Nephron progenitor cell (in vitro differentiated cells): ENCODE measurements at regions not wholly inside any gene's neighbourhood (a gene's known extent, or its start where the extent isn't known, plus 50 kb on each side); places are given as distances from the start of the nearest gene placed in this dataset.

Experiments used
- DNase-seq: peaks from one replicate; pipeline ENCODE4 v3.0.0; 2021
- H3K27ac Mint-ChIP-seq: 2 replicates; pipeline ENCODE4 v1.8.0; 2021; ENCODE audit warnings: mild to moderate bottlenecking, moderate library complexity, mixed read lengths
- H3K27me3 Mint-ChIP-seq: 2 replicates; pipeline ENCODE4 v1.8.0; 2021; ENCODE audit warnings: mild to moderate bottlenecking, low read depth, mixed read lengths; ENCODE audit not compliant: poor library complexity
- H3K36me3 Mint-ChIP-seq: 2 replicates; pipeline ENCODE4 v1.8.0; 2021; ENCODE audit warnings: low read depth, mixed read lengths
- H3K4me1 Mint-ChIP-seq: 2 replicates; pipeline ENCODE4 v1.8.0; 2021; ENCODE audit warnings: mixed read lengths
- H3K4me3 Mint-ChIP-seq: 2 replicates; pipeline ENCODE4 v1.8.0; 2021; ENCODE audit warnings: mild to moderate bottlenecking, moderate library complexity, mixed read lengths
- H3K9me3 Mint-ChIP-seq: 2 replicates; pipeline ENCODE4 v1.8.0; 2021; ENCODE audit warnings: mild to moderate bottlenecking, moderate library complexity, mixed read lengths
- TF ChIP-seq, protein P1 (sequence below): fragments of 200-600 bp; sonication (generic); IDR thresholded peaks from 2 replicates; pipeline ENCODE4 v1.5.0; 2021; ENCODE audit warnings: antibody characterized with exemption

DNA sequence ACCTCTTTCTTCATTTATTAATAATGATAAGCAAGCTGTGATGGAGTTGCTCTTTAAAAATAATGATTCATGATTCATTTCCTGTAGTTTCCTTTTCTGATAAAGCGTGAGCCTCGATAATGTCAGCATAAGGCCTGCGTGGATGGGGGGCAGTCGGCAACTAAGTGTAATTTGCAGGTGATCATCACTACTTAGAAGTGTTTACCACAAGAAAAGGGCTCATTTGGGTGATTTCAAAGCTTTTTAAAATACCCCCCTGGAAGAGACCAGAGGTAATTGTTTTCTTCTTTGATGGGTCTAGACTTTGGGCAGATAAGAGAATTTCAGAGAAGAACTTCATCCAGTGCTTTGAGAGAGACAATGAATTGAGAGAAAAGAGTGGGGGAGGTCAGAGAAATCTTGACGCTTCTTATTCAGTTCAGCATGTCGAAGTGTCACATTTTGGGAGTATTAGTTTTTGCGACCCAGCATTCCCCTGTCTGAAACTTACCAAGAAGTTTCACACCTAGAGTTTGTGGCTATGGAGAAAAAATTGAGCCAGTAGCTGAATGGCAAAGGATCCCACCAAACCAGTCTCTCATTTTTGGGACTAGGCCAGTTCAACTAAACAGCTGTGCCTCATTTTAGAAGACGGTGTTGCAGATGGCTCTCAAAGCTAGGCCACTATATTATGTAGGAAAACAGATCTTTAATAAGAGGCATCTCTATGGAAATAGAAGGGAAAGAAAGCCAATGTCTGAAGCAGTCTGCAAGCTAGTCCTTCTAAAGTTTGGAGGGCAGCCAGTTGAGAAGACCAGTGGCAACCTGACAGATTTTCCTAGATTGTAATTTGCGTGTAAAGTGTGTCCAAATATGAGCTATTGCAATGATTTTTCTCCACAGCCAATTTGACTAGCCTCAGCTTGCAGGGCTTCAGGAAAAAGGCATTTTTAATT lies 171.0 kb upstream of the PPP1R2C start:
- no peak for DNase-seq
- Mint-ChIP-seq H3K27me3 (peaks cover 17% of the 10 kb centered on the region), H3K27ac (no peak overlapping the region), H3K4me3 (no peak overlapping the region), H3K36me3 (no peaks in the 10 kb centered on the region), H3K4me1 (no peaks in the 10 kb centered on the region), H3K9me3 (no peaks in the 10 kb centered on the region)
- TF ChIP-seq, protein P1, sequence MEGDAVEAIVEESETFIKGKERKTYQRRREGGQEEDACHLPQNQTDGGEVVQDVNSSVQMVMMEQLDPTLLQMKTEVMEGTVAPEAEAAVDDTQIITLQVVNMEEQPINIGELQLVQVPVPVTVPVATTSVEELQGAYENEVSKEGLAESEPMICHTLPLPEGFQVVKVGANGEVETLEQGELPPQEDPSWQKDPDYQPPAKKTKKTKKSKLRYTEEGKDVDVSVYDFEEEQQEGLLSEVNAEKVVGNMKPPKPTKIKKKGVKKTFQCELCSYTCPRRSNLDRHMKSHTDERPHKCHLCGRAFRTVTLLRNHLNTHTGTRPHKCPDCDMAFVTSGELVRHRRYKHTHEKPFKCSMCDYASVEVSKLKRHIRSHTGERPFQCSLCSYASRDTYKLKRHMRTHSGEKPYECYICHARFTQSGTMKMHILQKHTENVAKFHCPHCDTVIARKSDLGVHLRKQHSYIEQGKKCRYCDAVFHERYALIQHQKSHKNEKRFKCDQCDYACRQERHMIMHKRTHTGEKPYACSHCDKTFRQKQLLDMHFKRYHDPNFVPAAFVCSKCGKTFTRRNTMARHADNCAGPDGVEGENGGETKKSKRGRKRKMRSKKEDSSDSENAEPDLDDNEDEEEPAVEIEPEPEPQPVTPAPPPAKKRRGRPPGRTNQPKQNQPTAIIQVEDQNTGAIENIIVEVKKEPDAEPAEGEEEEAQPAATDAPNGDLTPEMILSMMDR, result no peak

DNA sequence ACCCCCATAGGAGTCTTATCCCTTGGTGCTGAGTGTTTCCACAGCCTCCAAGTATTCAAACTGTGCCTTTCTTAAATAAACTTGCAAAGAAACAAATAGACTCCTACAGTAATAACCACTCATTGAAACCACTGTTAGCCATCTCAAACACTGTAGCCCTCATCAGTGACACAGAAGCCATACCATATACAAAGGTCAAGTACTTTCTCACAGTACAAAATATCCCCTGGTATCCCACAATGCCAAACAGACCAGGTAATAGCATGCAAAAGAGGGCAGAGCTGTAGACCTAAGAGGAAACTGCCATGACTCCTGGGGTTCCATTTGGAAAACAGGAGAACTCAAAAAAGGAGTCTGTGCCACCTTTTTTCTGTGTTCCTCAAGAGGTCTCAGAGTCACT lies 173.8 kb upstream of the PPP1R2C start:
- no peak overlapping the region for H3K27ac Mint-ChIP-seq
- no peaks in the 10 kb centered on the region for H3K9me3 Mint-ChIP-seq
- no peaks in the 10 kb centered on the region for H3K36me3 Mint-ChIP-seq

DNA sequence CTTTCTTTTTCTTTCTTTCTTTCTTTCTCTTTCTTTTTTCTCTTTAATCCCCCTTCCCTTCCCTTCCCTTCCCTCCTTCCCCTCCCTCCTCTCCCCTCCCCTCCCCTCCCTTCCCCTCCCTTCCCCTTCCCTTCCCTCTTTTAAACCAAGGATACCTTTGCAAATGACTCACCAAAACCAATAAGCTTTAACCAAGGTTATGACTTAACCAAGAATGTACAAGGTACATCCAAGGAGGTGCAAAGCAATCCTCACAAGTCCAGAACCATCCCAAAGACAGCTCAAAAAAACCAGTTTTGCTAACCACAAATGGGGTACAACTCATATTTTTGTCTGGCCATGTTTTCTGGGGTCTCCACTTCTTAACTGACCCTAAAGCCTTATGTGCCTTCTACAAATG lies 174.7 kb upstream of the PPP1R2C start:
- Mint-ChIP-seq H3K36me3 (no peaks in the 10 kb centered on the region), H3K9me3 (no peaks in the 10 kb centered on the region), H3K4me3 (no peak overlapping the region), H3K4me1 (no peaks in the 10 kb centered on the region), H3K27me3 (peaks cover 7% of the 10 kb centered on the region), H3K27ac (no peak overlapping the region)
- no peak for DNase-seq
- TF ChIP-seq, protein P1, result no peak

More for the DNA sequence above, 173.8 kb upstream of the PPP1R2C start:
- no peak overlapping the region for H3K4me3 Mint-ChIP-seq
- TF ChIP-seq, protein P1, result no peak
- H3K27me3 Mint-ChIP-seq, result peaks cover 7% of the 10 kb centered on the region
- DNase-seq, result no peak
- no peaks in the 10 kb centered on the region for H3K4me1 Mint-ChIP-seq

DNA sequence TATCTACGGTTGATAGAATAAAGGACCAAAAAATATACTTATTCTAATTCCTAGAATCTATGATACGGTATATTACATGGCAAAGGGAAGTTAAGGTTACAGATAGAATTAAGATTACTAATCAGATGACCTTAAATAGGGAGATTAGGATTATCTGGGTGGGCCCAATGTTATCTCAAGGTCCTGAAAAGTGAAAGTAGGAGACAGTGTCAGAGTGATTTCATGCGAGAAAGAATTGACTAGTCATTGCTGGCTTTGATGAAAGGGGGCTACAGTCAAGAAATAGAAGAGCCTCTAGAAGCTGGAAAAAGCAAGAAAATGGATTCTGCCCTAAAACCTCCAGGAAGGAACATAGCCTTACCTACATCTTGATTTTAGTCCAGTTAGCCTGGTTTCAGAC lies 176.9 kb upstream of the PPP1R2C start:
- H3K4me3 Mint-ChIP-seq, result no peak overlapping the region
- H3K36me3 Mint-ChIP-seq, result peaks cover 3% of the 10 kb centered on the region
- no peak overlapping the region for H3K27ac Mint-ChIP-seq
- DNase-seq, result no peak
- H3K27me3 Mint-ChIP-seq, result peaks cover 3% of the 10 kb centered on the region
- TF ChIP-seq, protein P1, result no peak
- H3K9me3 Mint-ChIP-seq, result peaks cover 4% of the 10 kb centered on the region
- H3K4me1 Mint-ChIP-seq, result no peaks in the 10 kb centered on the region

DNA sequence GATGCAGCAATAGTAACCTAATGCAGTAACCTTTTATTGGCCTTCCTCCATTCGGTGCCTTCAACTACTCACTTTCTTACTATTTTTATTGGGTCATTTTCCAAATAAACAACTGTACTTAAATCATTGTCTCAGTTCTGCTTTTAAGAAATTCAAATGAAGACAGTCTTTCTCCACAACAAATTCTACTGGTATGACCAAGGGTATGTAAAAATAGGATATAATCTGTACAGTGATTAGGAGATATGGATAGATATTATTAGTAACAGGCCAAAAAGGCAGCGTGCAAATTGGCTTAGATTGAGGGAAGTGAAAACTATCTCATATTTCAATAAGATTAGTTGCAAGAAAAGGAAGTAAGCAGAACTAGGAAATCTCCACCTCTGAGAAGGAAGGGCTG lies 177.4 kb upstream of the PPP1R2C start:
- no peak overlapping the region for H3K27ac Mint-ChIP-seq
- H3K9me3 Mint-ChIP-seq, result peaks cover 9% of the 10 kb centered on the region
- H3K27me3 Mint-ChIP-seq, result peaks cover 3% of the 10 kb centered on the region
- no peak overlapping the region for H3K4me3 Mint-ChIP-seq
- H3K4me1 Mint-ChIP-seq, result no peaks in the 10 kb centered on the region
- peaks cover 5% of the 10 kb centered on the region for H3K36me3 Mint-ChIP-seq
- TF ChIP-seq, protein P1, result no peak
- DNase-seq, result no peak
